ENCODE measurements at regions not wholly inside any gene's neighbourhood (a gene's known extent, or its start where the extent isn't known, plus 50 kb on each side); places are given as distances from the start of the nearest gene placed in this dataset.

GRCh38 chr20:24096264-24096663, 107.7 kb upstream of the GGTLC1 start:
- Histone ChIP-seq H4K20me1 (replicated peaks; ENCODE audit: control insufficient read depth, insufficient read depth, low read length) (no peaks in the 10 kb centered on the region), H3K27ac (ENCODE audit: extremely low read depth, low read depth, low read length) (no peak overlapping the region), H3K4me3 (no peak overlapping the region), H3K79me2 (ENCODE audit: control insufficient read depth, insufficient read depth, low read length) (no peaks in the 10 kb centered on the region), H3K9me1 (ENCODE audit: control insufficient read depth, insufficient read depth, low read length) (no peaks in the 10 kb centered on the region), H3K36me3 (ENCODE audit: control insufficient read depth, insufficient read depth, low read length) (no peaks in the 10 kb centered on the region), H2AFZ (ENCODE audit: low read depth, low read length) (no peak overlapping the region), H3K4me1 (replicated peaks in 1 of 2; ENCODE audit: control insufficient read depth in 2 of 2, insufficient read depth in 2 of 2, low read length in 2 of 2) (no peaks in the 10 kb centered on the region), H3K4me2 (ENCODE audit: insufficient read depth, low read length) (no peak overlapping the region), H3K9ac (ENCODE audit: insufficient read depth in 1 of 2, low read depth in 2 of 2, low read length in 2 of 2) (no peak overlapping the region), H3K27me3 (ENCODE audit: control insufficient read depth in 2 of 2, insufficient read depth in 2 of 2, low read length in 2 of 2) (no peaks in the 10 kb centered on the region), H3K9me3 (replicated peaks; ENCODE audit: control insufficient read depth, insufficient read depth, low read depth, low read length) (no peaks in the 10 kb centered on the region)
- POLR2A ChIA-PET: no interaction called here
- in situ Hi-C loops (cut with MboI): no loop called here
- FAIRE-seq (no peak), ATAC-seq (no peak), DNase-seq (ENCODE audit: extremely low read depth in 1 of 4, low spot score in 3 of 4) (no peak)
- intact Hi-C loops (cut with micrococcal nuclease): no loop called here
- CTCF ChIA-PET (ENCODE audit: low intra/inter-chr PET ratio): no interaction called here
- BruUV-seq (replicated peaks): no TSS peak
- no peak for TF ChIP-seq KDM4B (IDR thresholded peaks at IDR 0.05; ENCODE audit: borderline replicate concordance in 2 of 2, low read depth in 1 of 2)
- no peak for TF ChIP-seq LARP7 (IDR thresholded peaks at IDR 0.05)
- no peak for TF ChIP-seq PHB2 (IDR thresholded peaks at IDR 0.05; ENCODE audit: low read depth)
- no peak for TF ChIP-seq ZNF586 (CRISPR knock-in tag; conservative IDR thresholded peaks at IDR 0.05)
- TF ChIP-seq, protein P1, sequence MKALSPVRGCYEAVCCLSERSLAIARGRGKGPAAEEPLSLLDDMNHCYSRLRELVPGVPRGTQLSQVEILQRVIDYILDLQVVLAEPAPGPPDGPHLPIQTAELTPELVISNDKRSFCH (CRISPR knock-in tag; IDR thresholded peaks at IDR 0.05): no peak
- TF ChIP-seq, protein P1 (tag; IDR thresholded peaks at IDR 0.05): no peak
- TF ChIP-seq ELF2 (CRISPR knock-in tag; IDR thresholded peaks at IDR 0.05): no peak
- TF ChIP-seq SETDB1 (IDR thresholded peaks at IDR 0.05; ENCODE audit: low read length): no peak
- TF ChIP-seq POLR2B (IDR thresholded peaks at IDR 0.05; ENCODE audit: low read depth, partially characterized antibody): no peak
- no peak for TF ChIP-seq ZKSCAN8 (CRISPR knock-in tag; IDR thresholded peaks at IDR 0.05)
- TF ChIP-seq KAT7 (CRISPR knock-in tag; IDR thresholded peaks at IDR 0.05; ENCODE audit: borderline replicate concordance): no peak
- no peak for TF ChIP-seq ZNF232 (CRISPR knock-in tag; IDR thresholded peaks at IDR 0.05)
- no peak for TF ChIP-seq ZBTB7A (IDR thresholded peaks at IDR 0.05; ENCODE audit: borderline replicate concordance, control insufficient read depth, low read depth, low read length)
- WGBS (ENCODE audit: insufficient coverage, low coverage, missing lambda C conversion rate): 0% methylated on average over 4 of the region's 5 CpGs

All from K562 (cell line).